ENCODE measurements at regions not wholly inside any gene's neighbourhood (a gene's known extent, or its start where the extent isn't known, plus 50 kb on each side); places are given as distances from the start of the nearest gene placed in this dataset.
"Not testable (repeated sequence)": the region's sequence is repeated elsewhere in the genome, so short reads cannot be mapped to it uniquely, and the experiment has no call there.

DNA sequence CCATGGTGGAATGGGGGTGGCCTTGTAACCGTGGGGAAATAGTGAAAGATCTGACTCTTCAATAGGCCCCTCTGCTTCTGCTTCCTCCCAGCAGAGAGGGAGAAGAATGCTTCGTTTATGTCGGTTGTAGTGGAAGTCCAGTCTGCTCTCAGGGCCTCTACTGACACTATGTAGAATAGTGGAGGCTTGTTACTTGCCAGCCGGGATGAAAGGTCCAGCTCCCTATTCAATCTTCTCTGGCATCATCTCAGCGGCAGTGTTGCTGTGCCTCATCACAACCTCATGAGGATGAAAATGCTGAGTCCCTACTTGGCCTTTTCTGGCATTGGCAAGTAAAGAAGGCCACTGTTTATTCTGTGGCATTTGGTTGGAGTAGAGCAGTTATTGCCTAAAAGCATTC, 820.9 kb upstream of the TENM4 start:
- DNase-seq (ENCODE audit: extremely low spot score): no peak
- TF ChIP-seq FOXA1 (IDR thresholded peaks at IDR 0.05): no peak
- TF ChIP-seq ZNF384 (IDR thresholded peaks at IDR 0.05): no peak
- no peak for TF ChIP-seq L3MBTL2 (conservative IDR thresholded peaks at IDR 0.05)
- no peak for TF ChIP-seq LEF1 (IDR thresholded peaks at IDR 0.05; ENCODE audit: borderline replicate concordance)
- no peak for TF ChIP-seq SUZ12 (IDR thresholded peaks at IDR 0.05)
- TF ChIP-seq, protein P1, sequence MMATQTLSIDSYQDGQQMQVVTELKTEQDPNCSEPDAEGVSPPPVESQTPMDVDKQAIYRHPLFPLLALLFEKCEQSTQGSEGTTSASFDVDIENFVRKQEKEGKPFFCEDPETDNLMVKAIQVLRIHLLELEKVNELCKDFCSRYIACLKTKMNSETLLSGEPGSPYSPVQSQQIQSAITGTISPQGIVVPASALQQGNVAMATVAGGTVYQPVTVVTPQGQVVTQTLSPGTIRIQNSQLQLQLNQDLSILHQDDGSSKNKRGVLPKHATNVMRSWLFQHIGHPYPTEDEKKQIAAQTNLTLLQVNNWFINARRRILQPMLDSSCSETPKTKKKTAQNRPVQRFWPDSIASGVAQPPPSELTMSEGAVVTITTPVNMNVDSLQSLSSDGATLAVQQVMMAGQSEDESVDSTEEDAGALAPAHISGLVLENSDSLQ (IDR thresholded peaks at IDR 0.05): no peak
- TF ChIP-seq FOXM1 (IDR thresholded peaks at IDR 0.05; ENCODE audit: borderline replicate concordance): no peak
- TF ChIP-seq NFRKB (IDR thresholded peaks at IDR 0.05): no peak
- no peak for TF ChIP-seq TARDBP (IDR thresholded peaks at IDR 0.05)
- ChIA-PET CTCF (no interaction called here), POLR2A (no interaction called here)

DNA sequence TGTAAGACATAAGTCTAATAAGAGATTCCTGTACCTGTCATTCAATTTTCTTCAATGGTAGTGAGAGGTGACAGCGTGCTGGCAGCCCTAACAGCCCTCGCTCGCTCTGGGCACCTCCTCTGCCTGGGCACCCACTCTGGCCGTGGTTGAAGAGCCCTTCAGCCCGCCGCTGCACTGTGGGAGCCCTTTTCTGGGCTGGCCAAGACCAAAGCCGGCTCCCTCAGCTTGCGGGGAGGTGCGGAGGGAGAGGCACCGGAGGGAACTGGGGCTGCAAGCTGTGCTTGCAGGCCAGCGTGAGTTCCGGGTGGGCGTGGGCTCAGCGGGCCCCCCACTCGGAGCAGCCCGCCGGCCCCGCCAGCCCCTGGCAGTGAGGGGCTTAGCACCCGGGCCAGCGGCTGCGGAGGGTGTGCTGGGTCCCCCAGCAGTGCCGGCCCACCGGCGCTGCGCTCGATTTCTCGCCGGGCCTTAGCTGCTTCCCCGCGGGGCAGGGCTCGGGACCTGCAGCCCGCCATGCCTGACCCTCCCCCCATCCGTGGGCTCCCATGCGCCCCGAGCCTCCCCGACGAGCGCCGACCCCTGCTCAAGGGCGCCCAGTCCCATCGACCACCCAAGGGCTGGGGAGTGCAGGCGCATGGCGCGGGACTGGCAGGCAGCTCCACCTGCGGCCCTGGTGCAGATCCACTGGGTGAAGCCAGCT, 816.6 kb upstream of the TENM4 start:
- CTCF ChIA-PET; POLR2A ChIA-PET; DNase-seq (ENCODE audit: extremely low spot score): not testable (repeated sequence)

DNA sequence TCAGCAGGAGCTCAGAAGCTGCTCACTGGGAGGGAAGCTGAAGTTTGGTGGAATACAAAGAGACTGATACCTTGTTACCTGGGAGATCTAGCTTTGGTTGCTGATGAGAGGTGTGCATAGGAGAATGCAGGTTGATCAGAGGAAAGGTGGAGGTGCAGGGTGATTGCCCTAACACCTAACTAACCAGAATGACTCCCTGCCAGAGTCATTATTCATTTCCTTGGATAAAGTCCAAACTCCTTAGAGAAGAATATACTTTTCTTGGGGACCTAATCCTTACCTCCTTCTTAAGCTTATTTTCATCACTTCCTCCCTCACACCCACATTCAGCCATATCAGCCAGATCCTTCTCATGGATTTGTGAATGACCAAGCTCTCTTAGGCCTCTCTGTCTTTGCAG, 814.2 kb upstream of the TENM4 start:
- no peak for TF ChIP-seq FOXA1 (IDR thresholded peaks at IDR 0.05)
- no peak for TF ChIP-seq ARNT (IDR thresholded peaks at IDR 0.05)
- TF ChIP-seq FOXK2 (IDR thresholded peaks at IDR 0.05): no peak
- ChIA-PET POLR2A (no interaction called here), CTCF (no interaction called here)
- DNase-seq (ENCODE audit: extremely low spot score): no peak

DNA sequence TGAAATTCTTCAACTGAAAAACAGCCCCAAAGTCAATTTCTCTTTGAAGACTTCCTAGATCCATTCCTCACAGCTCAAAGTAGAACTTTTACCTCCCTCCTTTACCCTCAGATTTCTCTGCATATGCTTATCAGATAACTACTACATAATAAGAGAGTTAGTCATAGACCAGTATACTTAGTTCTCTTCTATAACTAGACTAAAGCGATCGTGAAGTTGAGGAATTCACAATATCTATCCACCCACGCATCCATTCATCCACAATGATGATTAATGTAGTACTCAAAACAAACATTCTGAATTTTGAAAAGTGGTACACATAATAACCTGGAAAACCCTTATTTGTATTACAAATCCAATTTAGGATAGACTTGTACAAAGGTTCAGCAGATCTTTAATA, 800.9 kb upstream of the TENM4 start:
- no peak for DNase-seq (ENCODE audit: extremely low spot score)
- ChIA-PET POLR2A (no interaction called here), CTCF (interaction anchor here (0.6 kb wide), 1 partner anchor 544 kb away, joined by 4 read pairs; no protein-coding TSS in a partner anchor)
- TF ChIP-seq FOXA1 (IDR thresholded peaks at IDR 0.05) (no peak), TARDBP (IDR thresholded peaks at IDR 0.05) (no peak), FOXM1 (IDR thresholded peaks at IDR 0.05; ENCODE audit: borderline replicate concordance) (no peak), NFRKB (IDR thresholded peaks at IDR 0.05) (no peak), HDGF (IDR thresholded peaks at IDR 0.05; ENCODE audit: borderline replicate concordance) (no peak), BHLHE40 (IDR thresholded peaks at IDR 0.05; ENCODE audit: borderline replicate concordance) (no peak), LEF1 (IDR thresholded peaks at IDR 0.05; ENCODE audit: borderline replicate concordance) (no peak), CTBP1 (IDR thresholded peaks at IDR 0.05; ENCODE audit: borderline replicate concordance) (no peak), SP1 (IDR thresholded peaks at IDR 0.05) (no peak), ARNT (IDR thresholded peaks at IDR 0.05) (no peak), ELF4 (IDR thresholded peaks at IDR 0.05) (no peak), SUZ12 (IDR thresholded peaks at IDR 0.05) (no peak), ZNF384 (IDR thresholded peaks at IDR 0.05) (no peak), L3MBTL2 (conservative IDR thresholded peaks at IDR 0.05) (no peak), FOXK2 (IDR thresholded peaks at IDR 0.05) (no peak)
- TF ChIP-seq, protein P1 (IDR thresholded peaks at IDR 0.05): no peak

DNA sequence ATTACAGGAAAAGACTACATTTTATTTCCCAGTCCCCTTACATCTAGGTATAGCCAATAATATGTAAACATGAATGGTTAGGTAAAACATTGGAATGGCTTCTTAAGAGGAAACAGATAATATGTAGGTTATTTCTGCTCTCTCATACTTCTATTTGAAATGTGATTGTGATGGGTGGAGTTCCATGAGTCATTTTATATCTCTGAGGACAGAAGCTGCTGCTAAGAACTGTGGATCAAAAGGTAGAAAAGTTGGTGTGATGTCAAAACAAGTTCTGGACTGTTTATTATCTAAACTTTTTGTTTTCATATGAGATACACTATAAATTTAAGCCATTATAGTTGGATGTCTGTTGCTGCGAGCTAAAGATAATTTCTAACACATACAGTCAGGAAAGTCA, 799.4 kb upstream of the TENM4 start:
- TF ChIP-seq LEF1 (IDR thresholded peaks at IDR 0.05; ENCODE audit: borderline replicate concordance) (no peak), TARDBP (IDR thresholded peaks at IDR 0.05) (no peak), BHLHE40 (IDR thresholded peaks at IDR 0.05; ENCODE audit: borderline replicate concordance) (no peak)
- POLR2A ChIA-PET: no interaction called here
- CTCF ChIA-PET: no interaction called here
- no peak for DNase-seq (ENCODE audit: extremely low spot score)

DNA sequence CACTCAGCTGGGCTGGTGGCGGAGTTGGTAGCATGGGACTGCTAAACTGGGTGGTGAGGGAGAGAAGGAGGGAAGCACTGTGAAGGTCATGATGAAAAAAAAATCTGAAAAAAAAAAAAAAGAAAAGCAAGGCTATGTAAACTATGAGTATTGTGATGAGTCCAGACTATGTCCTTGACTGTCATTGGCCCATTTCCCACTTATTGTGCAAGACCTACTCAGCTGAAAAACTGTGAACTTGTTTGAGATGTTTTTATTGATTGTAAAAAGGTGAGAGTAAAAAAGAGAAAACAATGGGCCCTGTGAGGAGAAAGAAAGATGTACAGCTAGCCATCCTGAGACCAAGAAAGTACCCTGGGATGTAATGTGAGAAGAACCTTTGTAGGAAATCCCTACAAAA, 798.4 kb upstream of the TENM4 start:
- ChIA-PET POLR2A (no interaction called here), CTCF (no interaction called here)
- TF ChIP-seq ELF4 (IDR thresholded peaks at IDR 0.05): no peak
- TF ChIP-seq, protein P1 (IDR thresholded peaks at IDR 0.05): no peak
- no peak for TF ChIP-seq FOXA1 (IDR thresholded peaks at IDR 0.05)
- TF ChIP-seq FOXM1 (IDR thresholded peaks at IDR 0.05; ENCODE audit: borderline replicate concordance): no peak
- no peak for TF ChIP-seq L3MBTL2 (conservative IDR thresholded peaks at IDR 0.05)
- TF ChIP-seq HDGF (IDR thresholded peaks at IDR 0.05; ENCODE audit: borderline replicate concordance): no peak
- TF ChIP-seq TARDBP (IDR thresholded peaks at IDR 0.05): no peak
- no peak for TF ChIP-seq NFRKB (IDR thresholded peaks at IDR 0.05)
- no peak for TF ChIP-seq CTBP1 (IDR thresholded peaks at IDR 0.05; ENCODE audit: borderline replicate concordance)
- TF ChIP-seq SUZ12 (IDR thresholded peaks at IDR 0.05): no peak
- TF ChIP-seq ZNF384 (IDR thresholded peaks at IDR 0.05): no peak
- TF ChIP-seq LEF1 (IDR thresholded peaks at IDR 0.05; ENCODE audit: borderline replicate concordance): no peak
- no peak for TF ChIP-seq BHLHE40 (IDR thresholded peaks at IDR 0.05; ENCODE audit: borderline replicate concordance)
- no peak for TF ChIP-seq ARNT (IDR thresholded peaks at IDR 0.05)
- DNase-seq (ENCODE audit: extremely low spot score): no peak

DNA sequence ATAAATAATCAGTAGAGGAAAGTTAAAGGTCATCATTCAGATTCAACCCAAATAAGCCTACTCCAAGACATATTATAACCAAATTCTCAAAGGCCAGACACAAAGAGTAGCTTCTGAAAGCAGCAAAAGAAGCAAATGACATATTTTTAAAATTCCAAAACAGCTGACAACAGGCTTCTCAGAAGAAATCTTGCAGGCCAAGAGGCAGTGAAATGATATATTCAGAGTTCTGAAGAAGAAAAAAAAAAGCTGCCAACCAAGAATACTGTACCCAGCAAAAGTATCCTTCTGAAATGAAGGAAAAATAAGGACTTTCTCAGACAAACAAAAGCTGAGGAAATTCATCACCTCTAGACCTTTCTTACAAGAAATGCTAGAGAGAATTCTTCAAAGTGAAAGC, 787.1 kb upstream of the TENM4 start:
- no peak for DNase-seq (ENCODE audit: extremely low spot score)
- ChIA-PET POLR2A (no interaction called here), CTCF (no interaction called here)
- TF ChIP-seq FOXA1 (IDR thresholded peaks at IDR 0.05): no peak
- no peak for TF ChIP-seq LEF1 (IDR thresholded peaks at IDR 0.05; ENCODE audit: borderline replicate concordance)
- TF ChIP-seq L3MBTL2 (conservative IDR thresholded peaks at IDR 0.05): no peak
- TF ChIP-seq, protein P1 (IDR thresholded peaks at IDR 0.05): no peak
